ENCODE measurements at regions not wholly inside any gene's neighbourhood (a gene's known extent, or its start where the extent isn't known, plus 50 kb on each side); places are given as distances from the start of the nearest gene placed in this dataset.

DNA sequence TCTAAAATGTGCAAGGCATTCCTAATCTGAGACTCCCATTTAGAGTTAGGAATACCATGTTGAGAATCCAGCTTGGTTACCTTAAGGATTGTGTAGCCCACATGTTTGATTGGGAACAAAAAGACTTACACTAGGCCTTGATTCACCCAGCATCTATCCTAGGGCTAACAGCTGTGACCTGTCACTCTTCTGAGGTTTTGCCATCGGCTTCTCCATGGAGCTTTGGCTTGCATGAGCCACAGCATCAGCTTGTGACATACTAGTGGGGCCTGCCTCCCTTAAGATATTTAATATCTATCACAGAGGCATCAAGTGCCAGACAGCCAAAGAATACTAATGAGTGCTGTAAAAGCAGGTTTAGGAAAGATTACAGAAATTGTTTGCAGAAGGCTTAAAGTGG is 241.3 kb upstream of the UBE2E3 start:
- intact Hi-C loops (cut with DNase I) = no loop called here
- H3K4me1 ChIP-seq = no peaks in the 10 kb centered on the region
- no peak overlapping the region for H3K27ac ChIP-seq
- H3K27me3 ChIP-seq = no peaks in the 10 kb centered on the region
- H3K36me3 ChIP-seq = no peaks in the 10 kb centered on the region
- TF ChIP-seq CTCF (IDR thresholded peaks at IDR 0.05) = no peak
- TF ChIP-seq POLR2AphosphoS5 (IDR thresholded peaks at IDR 0.05) = no peak
- TF ChIP-seq EP300 (IDR thresholded peaks at IDR 0.05) = no peak
- TF ChIP-seq POLR2A (IDR thresholded peaks at IDR 0.05) = no peak
- H3K4me3 ChIP-seq = no peak overlapping the region
- DNase-seq = no peak
- 78 to 88% methylated on average over 1 of the region's 1 CpG for WGBS, 2 donors
- no peaks in the 10 kb centered on the region for H3K9me3 ChIP-seq

GRCh38 chr2:180735799-180736198 is 244.6 kb upstream of the UBE2E3 start:
- Histone ChIP-seq H3K4me1 (no peaks in the 10 kb centered on the region), H3K27me3 (no peaks in the 10 kb centered on the region), H3K27ac (no peak overlapping the region), H3K4me3 (no peak overlapping the region), H3K36me3 (no peaks in the 10 kb centered on the region), H3K9me3 (no peaks in the 10 kb centered on the region)
- DNase-seq = no peak
- intact Hi-C loops (cut with DNase I) = no loop called here
- no peak for TF ChIP-seq POLR2AphosphoS5 (IDR thresholded peaks at IDR 0.05)
- TF ChIP-seq POLR2A (IDR thresholded peaks at IDR 0.05) = no peak
- TF ChIP-seq EP300 (IDR thresholded peaks at IDR 0.05) = no peak
- no peak for TF ChIP-seq CTCF (IDR thresholded peaks at IDR 0.05)
- WGBS, 2 donors = 85 to 92% methylated on average over 2 of the region's 2 CpGs

- no peaks in the 10 kb centered on the region for H3K4me1 ChIP-seq
- H3K36me3 ChIP-seq = no peaks in the 10 kb centered on the region
- DNase-seq = no peak
- TF ChIP-seq CTCF (IDR thresholded peaks at IDR 0.05) (no peak), POLR2A (IDR thresholded peaks at IDR 0.05) (no peak), POLR2AphosphoS5 (IDR thresholded peaks at IDR 0.05) (no peak), EP300 (IDR thresholded peaks at IDR 0.05) (no peak)
- no peak overlapping the region for H3K27ac ChIP-seq
- H3K4me3 ChIP-seq = no peak overlapping the region
- no peaks in the 10 kb centered on the region for H3K27me3 ChIP-seq
- H3K9me3 ChIP-seq = no peaks in the 10 kb centered on the region
- intact Hi-C loops (cut with DNase I) = no loop called here
Measured at GRCh38 chr2:180734382-180734781, 246.0 kb upstream of the UBE2E3 start.

DNA sequence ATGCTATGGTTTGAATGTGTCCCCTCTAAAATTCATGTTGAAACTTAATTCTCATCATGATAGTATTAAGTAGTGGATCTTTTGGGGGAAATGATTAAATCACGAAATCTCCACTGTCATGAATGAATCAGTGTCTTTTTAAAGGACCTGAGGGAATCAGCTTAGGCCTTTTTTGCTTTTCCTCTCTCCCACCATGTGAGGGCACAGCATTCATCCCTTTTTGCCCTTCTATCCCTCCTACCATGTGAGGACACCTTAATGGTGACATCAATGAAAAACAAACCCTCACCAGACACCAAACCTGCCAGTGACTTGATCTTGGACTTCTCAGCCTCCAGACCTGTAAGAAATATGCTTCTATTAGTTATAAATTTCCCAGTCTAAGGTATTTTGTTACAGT is 247.1 kb upstream of the UBE2E3 start:
- Histone ChIP-seq H3K9me3 (no peaks in the 10 kb centered on the region), H3K4me1 (no peaks in the 10 kb centered on the region), H3K27ac (no peak overlapping the region), H3K27me3 (no peaks in the 10 kb centered on the region), H3K36me3 (no peaks in the 10 kb centered on the region), H3K4me3 (no peak overlapping the region)
- no peak for DNase-seq
- TF ChIP-seq EP300 (IDR thresholded peaks at IDR 0.05) (no peak), POLR2A (IDR thresholded peaks at IDR 0.05) (no peak), POLR2AphosphoS5 (IDR thresholded peaks at IDR 0.05) (no peak), CTCF (IDR thresholded peaks at IDR 0.05) (no peak)
- WGBS, 2 donors = 89 to 98% methylated on average over 1 of the region's 1 CpG
- intact Hi-C loops (cut with DNase I) = no loop called here

DNA sequence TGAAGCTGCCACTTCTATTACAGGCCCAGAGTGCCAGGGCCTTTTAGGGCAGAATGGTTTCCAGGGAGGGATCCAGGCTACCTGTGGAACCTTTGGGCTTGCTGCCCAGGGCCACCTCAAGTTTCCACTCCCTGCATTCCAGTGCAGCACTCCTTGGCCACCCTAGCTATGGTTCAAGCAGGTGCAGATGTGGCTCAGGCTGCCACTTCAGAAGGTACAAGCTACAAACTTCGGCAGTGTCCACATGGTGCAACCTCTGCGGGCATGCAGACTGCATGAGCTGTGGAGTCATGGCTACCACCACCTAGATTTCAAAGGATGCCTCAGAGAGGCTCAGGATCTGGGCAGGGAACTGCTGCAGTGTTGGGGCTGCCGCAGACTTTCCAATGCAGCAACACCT is 248.1 kb upstream of the UBE2E3 start:
- 93 to 95% methylated on average over 3 of the region's 3 CpGs for WGBS, 2 donors
- Histone ChIP-seq H3K4me1 (no peaks in the 10 kb centered on the region), H3K27me3 (no peaks in the 10 kb centered on the region), H3K27ac (no peak overlapping the region), H3K9me3 (no peaks in the 10 kb centered on the region), H3K36me3 (no peaks in the 10 kb centered on the region), H3K4me3 (no peak overlapping the region)
- intact Hi-C loops (cut with DNase I) = no loop called here
- no peak for TF ChIP-seq POLR2AphosphoS5 (IDR thresholded peaks at IDR 0.05)
- TF ChIP-seq EP300 (IDR thresholded peaks at IDR 0.05) = no peak
- no peak for TF ChIP-seq CTCF (IDR thresholded peaks at IDR 0.05)
- no peak for TF ChIP-seq POLR2A (IDR thresholded peaks at IDR 0.05)
- no peak for DNase-seq

Data from sigmoid colon (tissue), 6 donors.